GM23338 (cell line): ENCODE measurements at regions not wholly inside any gene's neighbourhood (a gene's known extent, or its start where the extent isn't known, plus 50 kb on each side); places are given as distances from the start of the nearest gene placed in this dataset.
A peak's percentile ranks its signal among the peaks of the same experiment; 100 is the strongest.

ENCODE experiments used
- ATAC-seq: fragments of 200-7000 bp; cut with Tn5 transposase; 3 replicates; pipeline ENCODE4 v1.9.1; 2020
- DNase-seq: peaks from one replicate; pipeline ENCODE4 v3.0.0-alpha.2; 2015; ENCODE audit warnings: low spot score
- H2AFZ ChIP-seq: fragments of 200-600 bp; sonication (generic); 2 replicates; pipeline ENCODE4 v1.8.0; 2016; ENCODE audit warnings: antibody characterized with exemption, mild to moderate bottlenecking, moderate library complexity
- H3F3A ChIP-seq: fragments of 200-600 bp; sonication (generic); replicated peaks from 2 replicates; pipeline ENCODE4 v1.8.0; 2017; ENCODE audit warnings: antibody characterized with exemption, mixed run types, low read depth
- H3K27ac ChIP-seq: fragments of 200-600 bp; sonication (generic); 2 replicates; pipeline ENCODE4 v1.6.1; 2016; ENCODE audit warnings: low read depth
- H3K27me3 ChIP-seq: fragments of 200-600 bp; sonication (generic); 2 replicates; pipeline ENCODE4 v1.8.0; 2016; ENCODE audit warnings: mild to moderate bottlenecking, mixed run types, moderate library complexity; ENCODE audit not compliant: insufficient read depth
- H3K36me3 ChIP-seq: fragments of 200-600 bp; sonication (generic); 2 replicates; pipeline ENCODE4 v1.8.0; 2016; ENCODE audit warnings: mild to moderate bottlenecking; ENCODE audit not compliant: insufficient read depth
- H3K4me1 ChIP-seq: fragments of 200-600 bp; sonication (generic); 2 replicates; pipeline ENCODE4 v1.8.0; 2016; ENCODE audit warnings: mild to moderate bottlenecking, moderate library complexity; ENCODE audit not compliant: insufficient read depth
- H3K4me2 ChIP-seq: fragments of 200-600 bp; sonication (generic); 2 replicates; pipeline ENCODE4 v1.7.1; 2017; ENCODE audit warnings: mixed run types
- H3K4me3 ChIP-seq: fragments of 200-600 bp; sonication (generic); 2 replicates; pipeline ENCODE4 v1.6.1; 2016; ENCODE audit warnings: mixed run types
- H3K79me2 ChIP-seq: fragments of 200-600 bp; sonication (generic); replicated peaks from 2 replicates; pipeline ENCODE4 v1.8.0; 2017; ENCODE audit warnings: mild to moderate bottlenecking; ENCODE audit not compliant: insufficient read depth
- H3K9me2 ChIP-seq: fragments of 200-600 bp; sonication (generic); 2 replicates; pipeline ENCODE4 v1.8.0; 2017; ENCODE audit not compliant: insufficient read depth
- H4K20me1 ChIP-seq: fragments of 200-600 bp; sonication (generic); replicated peaks from 2 replicates; pipeline ENCODE4 v1.8.0; 2017; ENCODE audit warnings: mild to moderate bottlenecking; ENCODE audit not compliant: insufficient read depth
- H3K27ac Mint-ChIP-seq: 2 replicates; pipeline ENCODE4 v1.8.0; 2020; ENCODE audit warnings: inconsistent platforms, mild to moderate bottlenecking, moderate library complexity, mixed read lengths
- H3K27me3 Mint-ChIP-seq: 3 replicates; pipeline ENCODE4 v1.8.0; 2022; ENCODE audit warnings: low read depth, mild to moderate bottlenecking, moderate library complexity, mixed read lengths, inconsistent platforms; ENCODE audit not compliant: insufficient read depth, poor library complexity
- H3K36me3 Mint-ChIP-seq: 3 replicates; pipeline ENCODE4 v1.8.0; 2021; ENCODE audit warnings: low read depth, mild to moderate bottlenecking, inconsistent platforms, moderate library complexity, mixed read lengths
- H3K4me1 Mint-ChIP-seq: 3 replicates; pipeline ENCODE4 v1.8.0; 2020; ENCODE audit warnings: mild to moderate bottlenecking, inconsistent platforms, mixed read lengths
- H3K4me3 Mint-ChIP-seq: 3 replicates; pipeline ENCODE4 v1.8.0; 2021; ENCODE audit warnings: moderate library complexity, mild to moderate bottlenecking, inconsistent platforms, mixed read lengths
- H3K9me3 Mint-ChIP-seq: 3 replicates; pipeline ENCODE4 v1.8.0; 2020; ENCODE audit warnings: moderate library complexity, mild to moderate bottlenecking, inconsistent platforms, mixed read lengths
- CREB1 ChIP-seq: fragments of 250-450 bp; sonication (Bioruptor Pico); IDR thresholded peaks from 2 replicates; pipeline ENCODE4 v1.5.0; 2020; ENCODE audit warnings: low read depth, mild to moderate bottlenecking, moderate library complexity
- CTCF ChIP-seq, 2 experiments: fragments of 200-600 bp in 1 of 2; sonication (generic) in 1 of 2; conservative IDR thresholded peaks; 2 replicates each; pipeline versions ENCODE4 v1.5.1 to v1.6.1; 2016 to 2017; ENCODE audit warnings: antibody characterized with exemption in 2 of 2, low read depth in 2 of 2, mild to moderate bottlenecking in 2 of 2, moderate library complexity in 1 of 2
- ETS1 ChIP-seq: IDR thresholded peaks from 2 replicates; pipeline ENCODE4 v1.6.1; 2016; ENCODE audit warnings: antibody characterized with exemption
- EZH2 ChIP-seq: fragments of 200-600 bp; sonication (generic); IDR thresholded peaks from one replicate; pipeline ENCODE4 v1.8.0; 2017; ENCODE audit warnings: antibody characterized with exemption, mild to moderate bottlenecking, low read depth; ENCODE audit not compliant: unreplicated experiment
- EZH2phosphoT487 ChIP-seq: fragments of 200-600 bp; sonication (generic); IDR thresholded peaks from one replicate; pipeline ENCODE4 v1.8.1; 2018; ENCODE audit warnings: antibody characterized with exemption; ENCODE audit not compliant: unreplicated experiment
- JUNB ChIP-seq: IDR thresholded peaks from one replicate; pipeline ENCODE4 v1.6.1; 2016; ENCODE audit warnings: antibody characterized with exemption; ENCODE audit not compliant: unreplicated experiment
- NANOG ChIP-seq: IDR thresholded peaks from 2 replicates; pipeline ENCODE4 v1.6.1; 2016; ENCODE audit warnings: antibody characterized with exemption, borderline replicate concordance
- POLR2AphosphoS5 ChIP-seq: IDR thresholded peaks from 2 replicates; pipeline ENCODE4 v1.6.1; 2016; ENCODE audit warnings: antibody characterized with exemption, low read depth
- REST ChIP-seq: IDR thresholded peaks from one replicate; pipeline ENCODE4 v1.6.1; 2018; ENCODE audit warnings: antibody characterized with exemption; ENCODE audit not compliant: unreplicated experiment
- STAT1 ChIP-seq: IDR thresholded peaks from one replicate; pipeline ENCODE4 v1.6.1; 2016; ENCODE audit warnings: antibody characterized with exemption; ENCODE audit not compliant: unreplicated experiment
- ZNF114 ChIP-seq: fragments of 250-450 bp; sonication (Bioruptor Pico); IDR thresholded peaks from 2 replicates; pipeline ENCODE4 v1.5.0; 2020; ENCODE audit warnings: mild to moderate bottlenecking, moderate library complexity
- ZNF331 ChIP-seq: fragments of 250-450 bp; sonication (Bioruptor Pico); IDR thresholded peaks from 2 replicates; pipeline ENCODE4 v1.5.0; 2020; ENCODE audit warnings: low read depth, mild to moderate bottlenecking, moderate library complexity
- ZNF462 ChIP-seq: fragments of 250-450 bp; sonication (Bioruptor Pico); IDR thresholded peaks from 2 replicates; pipeline ENCODE4 v1.5.0; 2020; ENCODE audit warnings: mild to moderate bottlenecking, moderate library complexity

- no peaks in the 10 kb centered on the region for H3K36me3 ChIP-seq
- H3K9me2 ChIP-seq = no peaks in the 10 kb centered on the region
- no peaks in the 10 kb centered on the region for H4K20me1 ChIP-seq
- 0 out of 2 replicates have a peak overlapping the region, but pooled peaks have one; percentile 3 for H2AFZ ChIP-seq
- peak; percentile 95 for ATAC-seq
- peak overlapping the region; percentile 69 for H3K27ac Mint-ChIP-seq
- H3K4me3 ChIP-seq = no peak overlapping the region
- peaks cover 12% of the 10 kb centered on the region; the same call in 2 of the 3 replicates for H3K9me3 Mint-ChIP-seq
- no peak overlapping the region; the same call in 1 of the 2 replicates for H3K27ac ChIP-seq
- H3K27me3 ChIP-seq = no peaks in the 10 kb centered on the region
- DNase-seq = peak; percentile 30
- peaks cover 3% of the 10 kb centered on the region for H3K27me3 Mint-ChIP-seq
- H3K4me1 ChIP-seq = no peaks in the 10 kb centered on the region
- no peak overlapping the region; the same call in 1 of the 2 replicates for H3K4me2 ChIP-seq
- H3K4me3 Mint-ChIP-seq = no peak overlapping the region
- peaks cover 24% of the 10 kb centered on the region; the same call in 2 of the 3 replicates for H3K4me1 Mint-ChIP-seq
- H3F3A ChIP-seq = 0 out of 2 replicates have a peak, but pooled peaks cover 5% of the 10 kb centered on the region
- no peaks in the 10 kb centered on the region for H3K79me2 ChIP-seq
- no peak for TF ChIP-seq CTCF (conservative IDR thresholded peaks at IDR 0.05; ENCODE audit: low read depth in 2 of 2)
- no peak for TF ChIP-seq ZNF462 (CRISPR knock-in tag)
- TF ChIP-seq JUNB = no peak
- no peak for TF ChIP-seq ETS1
- no peak for TF ChIP-seq NANOG
- no peak for TF ChIP-seq EZH2
- no peak for TF ChIP-seq POLR2AphosphoS5
- TF ChIP-seq CREB1 = no peak
- no peak for TF ChIP-seq EZH2phosphoT487
- no peak for TF ChIP-seq STAT1
- TF ChIP-seq ZNF114 (CRISPR knock-in tag) = no peak
- TF ChIP-seq ZNF331 (CRISPR knock-in tag) = no peak
- TF ChIP-seq REST = no peak
- H3K36me3 Mint-ChIP-seq = peaks cover 12% of the 10 kb centered on the region; the same call in 2 of the 3 replicates
Measured at GRCh38 chr12:116338064-116338846, 60.8 kb upstream of the MED13L start.
